Breast epithelium (tissue), 3 donors: ENCODE measurements at regions not wholly inside any gene's neighbourhood (a gene's known extent, or its start where the extent isn't known, plus 50 kb on each side); places are given as distances from the start of the nearest gene placed in this dataset.

ENCODE experiments used
- CTCF ChIP-seq, 3 donors: fragments of 450-650 bp; IDR thresholded peaks; one replicate each; pipeline ENCODE4 v1.5.1; 2016 to 2017; ENCODE audit warnings: antibody characterized with exemption in 3 of 3, mild to moderate bottlenecking in 3 of 3, moderate library complexity in 3 of 3
- POLR2AphosphoS5 ChIP-seq, 3 donors: sonication (generic); formaldehyde crosslinking; IDR thresholded peaks; one replicate each; pipeline ENCODE4 v1.6.1; 2017; ENCODE audit warnings: antibody characterized with exemption in 3 of 3

DNA sequence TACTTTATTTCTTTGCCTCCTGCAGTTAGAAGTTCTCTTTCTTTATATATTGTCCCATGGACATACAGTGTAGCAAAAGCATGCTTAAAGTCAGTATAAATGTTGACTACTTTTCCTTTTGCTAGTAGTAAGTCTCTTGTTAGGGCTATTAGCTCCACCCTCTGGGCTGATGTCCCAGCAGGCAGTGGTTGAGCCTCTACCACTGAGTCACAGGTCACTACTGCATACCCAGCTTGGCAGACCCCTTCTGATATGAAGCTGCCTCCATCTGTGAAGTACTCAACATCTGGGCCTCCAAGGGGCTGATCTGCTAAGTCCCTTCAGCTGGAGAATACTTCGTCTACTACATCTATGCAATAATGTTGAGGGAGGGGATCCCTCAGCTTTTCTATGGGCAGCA, 61.0 kb upstream of the SLC35G4 start:
- no peak for TF ChIP-seq CTCF (IDR thresholded peaks at IDR 0.05)
- TF ChIP-seq POLR2AphosphoS5 (IDR thresholded peaks at IDR 0.05), result no peak
